PC-3 (cell line): ENCODE measurements at regions not wholly inside any gene's neighbourhood (a gene's known extent, or its start where the extent isn't known, plus 50 kb on each side); places are given as distances from the start of the nearest gene placed in this dataset.
"Not testable (repeated sequence)": the region's sequence is repeated elsewhere in the genome, so short reads cannot be mapped to it uniquely, and the experiment has no call there.

Source experiments
- ATAC-seq: fragments of 200-7000 bp; cut with Tn5 transposase; 2 replicates; pipeline ENCODE4 v1.9.1; 2020; ENCODE audit warnings: mild to moderate bottlenecking, moderate library complexity
- BruUV-seq: library from RNA; stranded (reverse); fragments of 400-500 nt; replicated peaks from 2 replicates; lab custom pipeline; 2021; lab: Mats Ljungman, UMichigan
- CTCF ChIA-PET: fragments of 300-600 bp; sonication (Branson Sonifier 250); formaldehyde crosslinking; loops from one replicate; lab custom pipeline; 2022; ENCODE audit warnings: antibody characterized with exemption; lab: Charles Lee
- POLR2A ChIA-PET: fragments of 300-600 bp; sonication (Branson Sonifier 250); formaldehyde crosslinking; loops from one replicate; lab custom pipeline; 2022; ENCODE audit warnings: antibody characterized with exemption; ENCODE audit not compliant: unreplicated experiment; lab: Charles Lee
- DNase-seq: peaks from one replicate; pipeline ENCODE4 v3.0.0-alpha.2; 2015
- H2AFZ ChIP-seq: fragments of 300-600 bp; sonication (generic); 2 replicates; pipeline ENCODE4 v1.6.0; 2016; ENCODE audit warnings: antibody characterized with exemption, low read length
- H3F3A ChIP-seq: fragments of 300-600 bp; sonication (generic); one replicate; pipeline ENCODE4 v1.6.0; 2017; ENCODE audit warnings: antibody characterized with exemption, low read length, control low read depth, mild to moderate bottlenecking; ENCODE audit not compliant: unreplicated experiment
- H3K27ac ChIP-seq: fragments of 300-600 bp; sonication (generic); 2 replicates; pipeline ENCODE4 v1.5.1; 2016; ENCODE audit warnings: mild to moderate bottlenecking, low read length
- H3K27me3 ChIP-seq: fragments of 300-600 bp; sonication (generic); 2 replicates; pipeline ENCODE4 v1.6.1; 2016; ENCODE audit warnings: low read length, mixed read lengths
- H3K36me3 ChIP-seq: fragments of 300-600 bp; sonication (generic); 2 replicates; pipeline ENCODE4 v1.6.1; 2016; ENCODE audit warnings: low read depth, mixed run types, low read length, mixed read lengths
- H3K4me1 ChIP-seq: fragments of 300-600 bp; sonication (generic); 2 replicates; pipeline ENCODE4 v1.5.1; 2016; ENCODE audit warnings: low read length; ENCODE audit not compliant: insufficient read depth
- H3K4me2 ChIP-seq: fragments of 300-600 bp; sonication (generic); 2 replicates; pipeline ENCODE4 v1.6.0; 2016; ENCODE audit warnings: low read length
- H3K4me3 ChIP-seq: fragments of 300-600 bp; sonication (generic); 2 replicates; pipeline ENCODE4 v1.5.1; 2016; ENCODE audit warnings: mild to moderate bottlenecking, low read length, mixed read lengths
- H3K79me2 ChIP-seq: fragments of 300-600 bp; sonication (generic); 2 replicates; pipeline ENCODE4 v1.6.1; 2017; ENCODE audit warnings: low read length, mixed read lengths
- H3K9ac ChIP-seq: fragments of 300-600 bp; sonication (generic); 2 replicates; pipeline ENCODE4 v1.6.0; 2016; ENCODE audit warnings: mild to moderate bottlenecking, low read length
- H3K9me2 ChIP-seq: fragments of 300-600 bp; sonication (generic); replicated peaks from 2 replicates; pipeline ENCODE4 v1.6.1; 2016; ENCODE audit warnings: mixed run types, low read length, mixed read lengths
- H3K9me3 ChIP-seq: fragments of 300-600 bp; sonication (generic); 2 replicates; pipeline ENCODE4 v1.6.1; 2016; ENCODE audit warnings: low read length, mixed read lengths
- H4K20me1 ChIP-seq: fragments of 300-600 bp; sonication (generic); 2 replicates; pipeline ENCODE4 v1.6.1; 2016; ENCODE audit warnings: low read length, mixed read lengths
- CTCF ChIP-seq: fragments of 300-600 bp; sonication (generic); conservative IDR thresholded peaks from 2 replicates; pipeline ENCODE4 v1.5.1; 2017; ENCODE audit warnings: antibody characterized with exemption, low read depth, mild to moderate bottlenecking, low read length
- EZH2 ChIP-seq: fragments of 300-600 bp; sonication (generic); IDR thresholded peaks from one replicate; pipeline ENCODE4 v1.6.1; 2017; ENCODE audit warnings: antibody characterized with exemption, mild to moderate bottlenecking, low read length; ENCODE audit not compliant: unreplicated experiment
- EZH2phosphoT487 ChIP-seq: fragments of 300-600 bp; sonication (generic); IDR thresholded peaks from 2 replicates; pipeline ENCODE4 v1.6.1; 2018; ENCODE audit warnings: mild to moderate bottlenecking, antibody characterized with exemption, low read length, borderline replicate concordance
- intact Hi-C: fragments of 100-400 bp; cut with micrococcal nuclease; formaldehyde crosslinking; loops from 2 replicates; pipeline ENCODE4 v1.9.0; 2023

- BruUV-seq, result no TSS peak
- H3K4me3 ChIP-seq, result no peak overlapping the region
- H3K79me2 ChIP-seq, result no peaks in the 10 kb centered on the region
- H3K36me3 ChIP-seq, result no peaks in the 10 kb centered on the region
- H2AFZ ChIP-seq, result no peak overlapping the region
- no peaks in the 10 kb centered on the region for H3K27me3 ChIP-seq
- no peaks in the 10 kb centered on the region for H3K9me3 ChIP-seq
- H3K4me1 ChIP-seq, result no peaks in the 10 kb centered on the region
- ChIA-PET CTCF (no interaction called here), POLR2A (no interaction called here)
- TF ChIP-seq EZH2 (no peak), EZH2phosphoT487 (no peak), CTCF (no peak)
- DNase-seq (no peak), ATAC-seq (no peak)
- no peak overlapping the region for H3K9ac ChIP-seq
- H3K4me2 ChIP-seq, result no peak overlapping the region
- H4K20me1 ChIP-seq, result no peaks in the 10 kb centered on the region
- no peaks in the 10 kb centered on the region for H3F3A ChIP-seq
- intact Hi-C loops, result no loop called here
- no peaks in the 10 kb centered on the region for H3K9me2 ChIP-seq
- no peak overlapping the region for H3K27ac ChIP-seq
Measured at GRCh38 chr6:76940191-76940590, 523.1 kb downstream of the HTR1B start.

GRCh38 chr6:76914737-76915136 is 548.6 kb downstream of the HTR1B start:
- H3K9ac ChIP-seq, result no peak overlapping the region
- no peak overlapping the region for H2AFZ ChIP-seq
- H4K20me1 ChIP-seq, result no peaks in the 10 kb centered on the region
- no peaks in the 10 kb centered on the region for H3K4me1 ChIP-seq
- ATAC-seq, result no peak
- H3K9me3 ChIP-seq, result no peaks in the 10 kb centered on the region
- no TSS peak for BruUV-seq
- H3K4me2 ChIP-seq, result no peak overlapping the region
- no peaks in the 10 kb centered on the region for H3K27me3 ChIP-seq
- no peak overlapping the region for H3K4me3 ChIP-seq
- no peaks in the 10 kb centered on the region for H3K36me3 ChIP-seq
- H3K9me2 ChIP-seq, result no peaks in the 10 kb centered on the region
- no peaks in the 10 kb centered on the region for H3K79me2 ChIP-seq
- no peak for TF ChIP-seq CTCF
- TF ChIP-seq EZH2phosphoT487, result no peak
- no peak for TF ChIP-seq EZH2
- intact Hi-C loops, result no loop called here
- no peaks in the 10 kb centered on the region for H3F3A ChIP-seq
- DNase-seq, result no peak
- ChIA-PET POLR2A (no interaction called here), CTCF (no interaction called here)
- no peak overlapping the region for H3K27ac ChIP-seq

GRCh38 chr6:76905541-76905940 is 557.8 kb downstream of the HTR1B start:
- ATAC-seq, H3K9me3 ChIP-seq, H3K4me3 ChIP-seq, H3K9ac ChIP-seq, H3K4me1 ChIP-seq, H3K79me2 ChIP-seq, H3K27me3 ChIP-seq, CTCF ChIA-PET, DNase-seq, BruUV-seq, H3K9me2 ChIP-seq, H3K27ac ChIP-seq, H3K36me3 ChIP-seq, H4K20me1 ChIP-seq, H2AFZ ChIP-seq, H3F3A ChIP-seq, intact Hi-C loops, POLR2A ChIA-PET, H3K4me2 ChIP-seq: not testable (repeated sequence)
